Activated CD4-positive, CD25-positive, alpha-beta regulatory T cell (primary cell): ENCODE measurements at regions not wholly inside any gene's neighbourhood (a gene's known extent, or its start where the extent isn't known, plus 50 kb on each side); places are given as distances from the start of the nearest gene placed in this dataset.
A peak's percentile ranks its signal among the peaks of the same experiment; 100 is the strongest.

Experiments
- DNase-seq, 4 experiments: peaks; one replicate each; lab custom pipeline; 2025; lab: John Stamatoyannopoulos, UW

- DNase-seq: no peak
These were observed 185.6 kb downstream of the BMP7 start for GRCh38 chr20:57080796-57081195.

GRCh38 chr20:57082357-57082945, 184.0 kb downstream of the BMP7 start:
- DNase-seq: no peak

- no peak for DNase-seq
These were observed 183.4 kb downstream of the BMP7 start for GRCh38 chr20:57083072-57083471.

GRCh38 chr20:57086066-57086465, 180.4 kb downstream of the BMP7 start:
- DNase-seq: no peak

GRCh38 chr20:57087102-57087501, 179.3 kb downstream of the BMP7 start:
- DNase-seq: no peak

- no peak for DNase-seq
These were observed 178.7 kb downstream of the BMP7 start for GRCh38 chr20:57087705-57088104.

GRCh38 chr20:57088436-57088835, 178.0 kb downstream of the BMP7 start:
- no peak for DNase-seq

GRCh38 chr20:57089699-57090144, 176.7 kb downstream of the BMP7 start:
- DNase-seq: peak; percentile 5 to 38 (median 12)

GRCh38 chr20:57090590-57091560, 175.6 kb downstream of the BMP7 start:
- no peak for DNase-seq

GRCh38 chr20:57091748-57092111, 174.7 kb downstream of the BMP7 start:
- DNase-seq: no peak

GRCh38 chr20:57092112-57092899, 174.1 kb downstream of the BMP7 start:
- DNase-seq: peak in 2 of 4 experiments; percentile 6 to 15

- no peak for DNase-seq
These were observed 173.4 kb downstream of the BMP7 start for GRCh38 chr20:57092900-57093530.

GRCh38 chr20:57093766-57094165, 172.7 kb downstream of the BMP7 start:
- DNase-seq: no peak

- DNase-seq: no peak
These were observed 172.1 kb downstream of the BMP7 start for GRCh38 chr20:57094252-57094891.

- no peak for DNase-seq
These were observed 171.4 kb downstream of the BMP7 start for GRCh38 chr20:57094991-57095390.

GRCh38 chr20:57095426-57095825, 171.0 kb downstream of the BMP7 start:
- no peak for DNase-seq

GRCh38 chr20:57097245-57097915, 169.1 kb downstream of the BMP7 start:
- DNase-seq: no peak

GRCh38 chr20:57102160-57102559, 164.3 kb downstream of the BMP7 start:
- DNase-seq: no peak

- no peak for DNase-seq
These were observed 163.9 kb downstream of the BMP7 start for GRCh38 chr20:57102566-57102965.

GRCh38 chr20:57103146-57103800, 163.2 kb downstream of the BMP7 start:
- no peak for DNase-seq
